RCC 7860 (cell line): ENCODE measurements at regions not wholly inside any gene's neighbourhood (a gene's known extent, or its start where the extent isn't known, plus 50 kb on each side); places are given as distances from the start of the nearest gene placed in this dataset.

Experiments
- DNase-seq: peaks from one replicate; pipeline ENCODE4 v3.0.0-alpha.2; 2015; ENCODE audit warnings: low spot score
- FAIRE-seq: peaks from 2 replicates; lab custom pipeline; 2012; peaks lifted over from hg19 to GRCh38; lab: Jason Lieb, UNC

DNA sequence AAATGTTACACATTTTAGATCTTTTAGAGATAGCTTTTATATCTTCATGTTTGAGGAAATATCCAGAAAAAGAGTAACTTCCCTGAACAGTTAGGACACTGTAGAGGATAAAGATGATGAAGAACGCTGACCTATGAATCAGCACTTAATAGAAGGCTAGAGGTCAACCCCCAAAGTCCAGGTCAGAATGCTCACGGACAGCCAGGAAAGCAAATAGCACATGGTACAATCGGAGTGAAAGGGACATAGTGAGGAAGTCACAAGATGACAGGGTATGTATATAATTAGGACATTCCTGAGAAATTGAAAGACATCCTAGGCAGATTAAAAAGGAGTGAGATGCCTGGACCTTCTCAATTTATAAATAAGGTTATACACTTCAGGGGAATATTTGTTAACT lies 55.1 kb upstream of the CNTNAP4 start:
- no peak for FAIRE-seq
- DNase-seq = no peak

DNA sequence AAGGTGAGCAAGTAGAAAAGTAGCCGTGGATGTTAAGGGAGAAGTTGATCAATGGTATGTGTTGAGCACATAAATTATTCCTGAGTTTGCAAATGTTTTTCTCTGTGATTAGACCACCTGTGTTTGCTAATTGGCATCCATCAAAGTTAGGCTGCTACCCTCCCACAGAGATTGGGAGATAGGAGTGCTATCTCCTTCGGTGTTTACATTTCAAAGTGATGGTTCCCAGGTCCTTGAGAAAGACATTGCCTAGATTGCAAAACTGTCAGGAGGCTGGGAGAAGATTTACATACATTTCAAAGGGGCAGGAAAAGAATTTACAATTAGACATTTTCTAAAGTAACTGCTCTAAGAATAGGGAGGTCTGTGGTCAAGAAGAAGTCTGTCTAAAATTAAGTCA lies 54.3 kb upstream of the CNTNAP4 start:
- no peak for FAIRE-seq

DNA sequence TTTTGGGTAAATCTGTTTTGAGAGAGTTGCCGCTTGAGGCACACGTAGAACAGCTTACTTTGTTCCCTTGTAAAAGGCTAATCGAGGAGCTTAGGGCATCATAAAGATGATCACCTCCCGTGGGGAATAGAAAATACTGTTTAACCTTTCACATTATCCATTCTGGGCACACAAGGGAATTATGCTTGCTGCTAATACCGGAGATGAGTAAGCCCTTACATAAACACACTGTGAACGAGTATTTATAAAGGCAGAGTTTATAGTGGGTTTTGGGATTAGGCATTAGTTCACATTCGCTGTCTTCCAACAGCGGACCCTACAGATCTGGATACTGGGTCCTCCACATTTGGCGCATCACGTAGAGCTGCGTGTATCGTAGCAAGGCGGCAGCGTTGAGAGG lies 51.2 kb upstream of the CNTNAP4 start:
- no peak for FAIRE-seq
- no peak for DNase-seq

More for the DNA sequence above, 54.3 kb upstream of the CNTNAP4 start:
- no peak for DNase-seq

DNA sequence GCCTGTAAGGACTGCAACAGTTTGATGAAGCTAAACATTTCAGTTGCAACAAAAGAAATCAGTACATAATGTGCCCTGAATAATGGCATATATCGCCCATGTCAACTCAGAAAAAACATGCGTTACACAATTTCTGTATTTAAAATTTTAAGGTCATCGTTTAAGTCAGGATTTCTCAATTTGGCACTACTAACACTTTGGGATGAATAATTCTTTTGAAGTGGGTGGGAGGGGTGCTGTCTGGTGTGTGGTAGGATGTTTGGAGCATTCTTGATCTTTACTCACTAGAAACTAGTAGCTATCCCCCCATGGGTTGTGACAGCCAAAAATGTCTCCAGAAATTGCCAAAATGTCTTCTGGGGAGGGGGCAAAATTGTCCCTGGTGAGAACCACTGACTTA lies 50.7 kb upstream of the CNTNAP4 start:
- FAIRE-seq (no peak), DNase-seq (no peak)
